EH (cell line): ENCODE measurements at regions not wholly inside any gene's neighbourhood (a gene's known extent, or its start where the extent isn't known, plus 50 kb on each side); places are given as distances from the start of the nearest gene placed in this dataset.

Experiments used
- DNase-seq: peaks from one replicate; pipeline ENCODE4 v3.0.0-alpha.2; 2015; ENCODE audit warnings: low read depth

- DNase-seq, result peak; percentile 48
Measured at GRCh38 chr3:64354221-64354620, 129.0 kb upstream of the PRICKLE2 start.

- no peak for DNase-seq
Measured at GRCh38 chr3:64353226-64353625, 128.0 kb upstream of the PRICKLE2 start.

GRCh38 chr3:64352639-64352992, 127.3 kb upstream of the PRICKLE2 start:
- no peak for DNase-seq

GRCh38 chr3:64351713-64352638, 126.7 kb upstream of the PRICKLE2 start:
- DNase-seq, result peak; percentile 60

- DNase-seq, result no peak
Measured at GRCh38 chr3:64349551-64349950, 124.3 kb upstream of the PRICKLE2 start.

- peak; percentile 79 for DNase-seq
Measured at GRCh38 chr3:64345371-64345770, 120.1 kb upstream of the PRICKLE2 start.

GRCh38 chr3:64344721-64345207, 119.5 kb upstream of the PRICKLE2 start:
- DNase-seq, result peak; percentile 82

- peak; percentile 81 for DNase-seq
Measured at GRCh38 chr3:64343689-64344430, 118.6 kb upstream of the PRICKLE2 start.

- DNase-seq, result peak; percentile 97
Measured at GRCh38 chr3:64342940-64343688, 117.8 kb upstream of the PRICKLE2 start.

GRCh38 chr3:64341296-64341695, 116.0 kb upstream of the PRICKLE2 start:
- no peak for DNase-seq

- DNase-seq, result peak; percentile 86
Measured at GRCh38 chr3:64340641-64341101, 115.4 kb upstream of the PRICKLE2 start.

- DNase-seq, result no peak
Measured at GRCh38 chr3:64336488-64336887, 111.2 kb upstream of the PRICKLE2 start.

- peak; percentile 80 for DNase-seq
Measured at GRCh38 chr3:64332459-64333350, 107.4 kb upstream of the PRICKLE2 start.

- DNase-seq, result no peak
Measured at GRCh38 chr3:64331605-64332004, 106.3 kb upstream of the PRICKLE2 start.

- peak; percentile 19 for DNase-seq
Measured at GRCh38 chr3:64329037-64329436, 103.8 kb upstream of the PRICKLE2 start.

- peak; percentile 72 for DNase-seq
Measured at GRCh38 chr3:64327100-64327804, 102.0 kb upstream of the PRICKLE2 start.

GRCh38 chr3:64321747-64322146, 96.5 kb upstream of the PRICKLE2 start:
- DNase-seq, result peak; percentile 92

GRCh38 chr3:64319391-64319790, 94.1 kb upstream of the PRICKLE2 start:
- DNase-seq, result no peak

GRCh38 chr3:64318668-64319271, 93.5 kb upstream of the PRICKLE2 start:
- DNase-seq, result no peak

- peak; percentile 35 for DNase-seq
Measured at GRCh38 chr3:64318001-64318400, 92.7 kb upstream of the PRICKLE2 start.
